Endodermal cell (in vitro differentiated cells): ENCODE measurements at regions not wholly inside any gene's neighbourhood (a gene's known extent, or its start where the extent isn't known, plus 50 kb on each side); places are given as distances from the start of the nearest gene placed in this dataset.
A peak's percentile ranks its signal among the peaks of the same experiment; 100 is the strongest.

Experiments used
- DNase-seq: peaks from one replicate; pipeline ENCODE4 v3.0.0-alpha.2; 2017
- H3K27ac ChIP-seq: 2 replicates; pipeline ENCODE4 v1.5.1; 2013; ENCODE audit warnings: mild to moderate bottlenecking, low read depth, low read length, moderate library complexity
- H3K27me3 ChIP-seq: 2 replicates; pipeline ENCODE4 v1.6.1; 2013; ENCODE audit warnings: mild to moderate bottlenecking, low read length, moderate library complexity; ENCODE audit not compliant: insufficient read depth, control insufficient read depth, poor library complexity, severe bottlenecking
- H3K36me3 ChIP-seq: 2 replicates; pipeline ENCODE4 v1.7.0; 2013; ENCODE audit warnings: mild to moderate bottlenecking, low read length, moderate library complexity; ENCODE audit not compliant: control insufficient read depth, insufficient read depth
- H3K4me1 ChIP-seq: one replicate; pipeline ENCODE4 v1.7.0; 2013; ENCODE audit warnings: low read length; ENCODE audit not compliant: control insufficient read depth, insufficient read depth
- H3K4me3 ChIP-seq: 2 replicates; pipeline ENCODE4 v1.5.1; 2013; ENCODE audit warnings: mild to moderate bottlenecking, low read length, moderate library complexity
- H3K9ac ChIP-seq: 2 replicates; pipeline ENCODE4 v1.6.1; 2013; ENCODE audit warnings: mild to moderate bottlenecking, low read length, moderate library complexity; ENCODE audit not compliant: poor library complexity, severe bottlenecking; ENCODE audit errors: extremely low read depth
- H3K9me3 ChIP-seq: 2 replicates; pipeline ENCODE4 v1.6.1; 2013; ENCODE audit warnings: mild to moderate bottlenecking, low read length, moderate library complexity; ENCODE audit not compliant: control insufficient read depth
- H3K27ac Mint-ChIP-seq: 2 replicates; pipeline ENCODE4 v1.8.0; 2020; ENCODE audit warnings: mixed read lengths
- H3K27me3 Mint-ChIP-seq: 2 replicates; pipeline ENCODE4 v1.8.0; 2021; ENCODE audit warnings: mild to moderate bottlenecking, mixed read lengths; ENCODE audit not compliant: insufficient read depth
- H3K36me3 Mint-ChIP-seq: 2 replicates; pipeline ENCODE4 v1.8.0; 2020; ENCODE audit warnings: low read depth, mixed read lengths
- H3K4me1 Mint-ChIP-seq: 2 replicates; pipeline ENCODE4 v1.8.0; 2020; ENCODE audit warnings: mixed read lengths
- H3K4me3 Mint-ChIP-seq: 2 replicates; pipeline ENCODE4 v1.8.0; 2020; ENCODE audit warnings: mild to moderate bottlenecking, moderate library complexity, mixed read lengths
- H3K9me3 Mint-ChIP-seq: 2 replicates; pipeline ENCODE4 v1.8.0; 2020; ENCODE audit warnings: mild to moderate bottlenecking, mixed read lengths
- CTCF ChIP-seq: fragments of 200-600 bp; sonication (generic); conservative IDR thresholded peaks from 2 replicates; pipeline ENCODE4 v1.5.0; 2021; ENCODE audit warnings: antibody characterized with exemption, mild to moderate bottlenecking
- WGBS, 2 experiments: methylation state at CpG; one replicate each; pipeline versions ENCODE4 v1.1.5 to v1.1.7; 2013; ENCODE audit warnings: missing lambda C conversion rate in 2 of 2, mixed read lengths in 1 of 2; ENCODE audit not compliant: insufficient coverage in 1 of 2, insufficient read length in 1 of 2; 5-methylcytosine and 5-hydroxymethylcytosine counted together

GRCh38 chr12:75932241-75932640 lies 99.3 kb downstream of the PHLDA1 start:
- Histone ChIP-seq H3K9ac (no peak overlapping the region), H3K9me3 (no peaks in the 10 kb centered on the region), H3K4me3 (no peak overlapping the region), H3K27ac (no peak overlapping the region), H3K4me1 (peaks cover 10% of the 10 kb centered on the region), H3K36me3 (no peaks in the 10 kb centered on the region), H3K27me3 (peaks cover 13% of the 10 kb centered on the region)
- Mint-ChIP-seq H3K27me3 (peaks cover 1% of the 10 kb centered on the region), H3K27ac (peak overlapping the region; percentile 1), H3K36me3 (no peaks in the 10 kb centered on the region), H3K4me1 (peaks cover 37% of the 10 kb centered on the region), H3K9me3 (no peaks in the 10 kb centered on the region), H3K4me3 (no peak overlapping the region)
- no peak for DNase-seq
- no peak for TF ChIP-seq CTCF
- WGBS, 2 experiments, result 85 to 100% methylated on average over 1 of the region's 1 CpG

GRCh38 chr12:75923964-75924666 lies 107.5 kb downstream of the PHLDA1 start:
- H3K4me3 ChIP-seq, result no peak overlapping the region
- no peak overlapping the region for H3K9ac ChIP-seq
- no peak for TF ChIP-seq CTCF
- Mint-ChIP-seq H3K27me3 (peaks cover 1% of the 10 kb centered on the region), H3K4me3 (no peak overlapping the region), H3K4me1 (peaks cover 7% of the 10 kb centered on the region), H3K9me3 (peaks cover 32% of the 10 kb centered on the region), H3K36me3 (peaks cover 17% of the 10 kb centered on the region), H3K27ac (no peak overlapping the region)
- WGBS, 2 experiments, result 85 to 100% methylated on average over 1 to 2 of the region's 3 CpGs
- H3K27ac ChIP-seq, result no peak overlapping the region
- H3K27me3 ChIP-seq, result peaks cover 2% of the 10 kb centered on the region
- no peak for DNase-seq
- peaks cover 30% of the 10 kb centered on the region for H3K9me3 ChIP-seq
- H3K36me3 ChIP-seq, result no peaks in the 10 kb centered on the region
- H3K4me1 ChIP-seq, result peaks cover 4% of the 10 kb centered on the region

- Mint-ChIP-seq H3K27me3 (no peaks in the 10 kb centered on the region), H3K9me3 (peaks cover 32% of the 10 kb centered on the region), H3K4me1 (peaks cover 7% of the 10 kb centered on the region), H3K36me3 (peaks cover 17% of the 10 kb centered on the region), H3K27ac (no peak overlapping the region), H3K4me3 (no peak overlapping the region)
- no peak overlapping the region for H3K9ac ChIP-seq
- no peaks in the 10 kb centered on the region for H3K36me3 ChIP-seq
- H3K4me3 ChIP-seq, result no peak overlapping the region
- TF ChIP-seq CTCF, result no peak
- peaks cover 4% of the 10 kb centered on the region for H3K4me1 ChIP-seq
- no peaks in the 10 kb centered on the region for H3K27me3 ChIP-seq
- H3K9me3 ChIP-seq, result peaks cover 30% of the 10 kb centered on the region
- H3K27ac ChIP-seq, result no peak overlapping the region
- DNase-seq, result no peak
- WGBS, 2 experiments, result 95 to 100% methylated on average over 3 of the region's 3 CpGs
Observed at GRCh38 chr12:75922944-75923642, 108.5 kb downstream of the PHLDA1 start.
